Right lobe of liver (tissue), 4 donors: ENCODE measurements at regions not wholly inside any gene's neighbourhood (a gene's known extent, or its start where the extent isn't known, plus 50 kb on each side); places are given as distances from the start of the nearest gene placed in this dataset.
"Not testable (repeated sequence)": the region's sequence is repeated elsewhere in the genome, so short reads cannot be mapped to it uniquely, and the experiment has no call there.

Source experiments
- POLR2A ChIP-seq: fragments of 450-650 bp; IDR thresholded peaks from one replicate; pipeline ENCODE4 v1.6.1; 2017; ENCODE audit warnings: antibody characterized with exemption, mild to moderate bottlenecking
- TF ChIP-seq, protein P1 (sequence below), 4 donors: fragments of 200-600 bp in 3 of 4; fragments of 450-650 bp in 1 of 4; IDR thresholded peaks; one replicate each; pipeline versions ENCODE4 v1.5.1 to v1.8.0; 2016 to 2022; ENCODE audit warnings: antibody characterized with exemption in 4 of 4, mild to moderate bottlenecking in 2 of 4
- donor health status: DM: no; HTN: no; CAD: no.
- donor health status: DM: no; HTN: no; CAD: no.
- donor health status: DM: no; HTN: yes; CAD: no.

DNA sequence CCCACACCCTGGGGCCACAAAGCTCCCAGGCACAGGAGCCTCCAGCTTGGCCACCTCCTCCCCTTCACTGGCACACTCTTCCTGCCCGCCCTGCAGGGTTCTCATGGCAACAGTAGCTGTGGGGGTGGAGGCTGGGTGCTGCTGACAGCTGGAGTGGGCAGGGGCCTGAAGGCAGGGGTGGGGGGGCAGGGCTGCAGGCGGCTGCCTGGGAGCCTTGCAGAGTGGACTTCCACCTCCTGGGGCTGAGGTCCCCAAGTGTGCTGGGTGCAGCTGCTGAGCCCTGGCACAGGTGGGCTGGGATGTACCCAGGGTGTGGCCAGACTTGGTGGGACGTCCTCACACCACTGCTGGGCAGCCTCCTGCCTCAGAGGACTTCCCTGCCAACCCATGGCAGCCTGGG, 254.8 kb downstream of the ANKRD30B start:
- TF ChIP-seq, protein P1, sequence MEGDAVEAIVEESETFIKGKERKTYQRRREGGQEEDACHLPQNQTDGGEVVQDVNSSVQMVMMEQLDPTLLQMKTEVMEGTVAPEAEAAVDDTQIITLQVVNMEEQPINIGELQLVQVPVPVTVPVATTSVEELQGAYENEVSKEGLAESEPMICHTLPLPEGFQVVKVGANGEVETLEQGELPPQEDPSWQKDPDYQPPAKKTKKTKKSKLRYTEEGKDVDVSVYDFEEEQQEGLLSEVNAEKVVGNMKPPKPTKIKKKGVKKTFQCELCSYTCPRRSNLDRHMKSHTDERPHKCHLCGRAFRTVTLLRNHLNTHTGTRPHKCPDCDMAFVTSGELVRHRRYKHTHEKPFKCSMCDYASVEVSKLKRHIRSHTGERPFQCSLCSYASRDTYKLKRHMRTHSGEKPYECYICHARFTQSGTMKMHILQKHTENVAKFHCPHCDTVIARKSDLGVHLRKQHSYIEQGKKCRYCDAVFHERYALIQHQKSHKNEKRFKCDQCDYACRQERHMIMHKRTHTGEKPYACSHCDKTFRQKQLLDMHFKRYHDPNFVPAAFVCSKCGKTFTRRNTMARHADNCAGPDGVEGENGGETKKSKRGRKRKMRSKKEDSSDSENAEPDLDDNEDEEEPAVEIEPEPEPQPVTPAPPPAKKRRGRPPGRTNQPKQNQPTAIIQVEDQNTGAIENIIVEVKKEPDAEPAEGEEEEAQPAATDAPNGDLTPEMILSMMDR (IDR thresholded peaks at IDR 0.05): not testable (repeated sequence)
- not testable (repeated sequence) for TF ChIP-seq POLR2A
